Activated CD8-positive, alpha-beta memory T cell treated with anti-CD3 and anti-CD28 coated beads, Interleukin-2, amount 10 ng/mL, durations not matched to agents 7 days and 5 days (primary cell): ENCODE measurements at regions not wholly inside any gene's neighbourhood (a gene's known extent, or its start where the extent isn't known, plus 50 kb on each side); places are given as distances from the start of the nearest gene placed in this dataset.
"Not testable (repeated sequence)": the region's sequence is repeated elsewhere in the genome, so short reads cannot be mapped to it uniquely, and the experiment has no call there.

ENCODE experiments used
- ATAC-seq: fragments of 150-1000 bp; cut with Tn5 transposase; one replicate; pipeline ENCODE4 v1.10.0; 2021; ENCODE audit warnings: moderate library complexity
- CTCF ChIA-PET: fragments of 350-600 bp; sonication (Branson Sonifier 250); formaldehyde crosslinking; loops from one replicate; lab custom pipeline; 2021; ENCODE audit warnings: antibody characterized with exemption; lab: Charles Lee
- DNase-seq: peaks from one replicate; pipeline ENCODE4 v3.0.0-alpha.2; 2020
- H3K27ac Mint-ChIP-seq: one replicate; pipeline ENCODE4 v1.8.0; 2021; ENCODE audit warnings: mild to moderate bottlenecking, mixed read lengths
- H3K27me3 Mint-ChIP-seq: one replicate; pipeline ENCODE4 v1.8.0; 2021; ENCODE audit warnings: mixed read lengths
- H3K36me3 Mint-ChIP-seq: one replicate; pipeline ENCODE4 v1.8.0; 2021; ENCODE audit warnings: mild to moderate bottlenecking, mixed read lengths
- H3K4me1 Mint-ChIP-seq: one replicate; pipeline ENCODE4 v1.8.0; 2021; ENCODE audit warnings: mixed read lengths
- H3K4me3 Mint-ChIP-seq: one replicate; pipeline ENCODE4 v1.8.0; 2021; ENCODE audit warnings: mild to moderate bottlenecking, moderate library complexity, mixed read lengths
- H3K9me3 Mint-ChIP-seq: one replicate; pipeline ENCODE4 v1.8.0; 2022; ENCODE audit warnings: low read depth, mixed read lengths

GRCh38 chr4:177494791-177495190 lies 52.6 kb upstream of the AGA start:
- H3K4me1 Mint-ChIP-seq, result no peaks in the 10 kb centered on the region
- ATAC-seq (no peak), DNase-seq (no peak)
- H3K27ac Mint-ChIP-seq, result no peak overlapping the region
- H3K9me3 Mint-ChIP-seq, result no peaks in the 10 kb centered on the region
- no peaks in the 10 kb centered on the region for H3K27me3 Mint-ChIP-seq
- H3K4me3 Mint-ChIP-seq, result no peak overlapping the region
- CTCF ChIA-PET, result no interaction called here
- H3K36me3 Mint-ChIP-seq, result no peaks in the 10 kb centered on the region

DNA sequence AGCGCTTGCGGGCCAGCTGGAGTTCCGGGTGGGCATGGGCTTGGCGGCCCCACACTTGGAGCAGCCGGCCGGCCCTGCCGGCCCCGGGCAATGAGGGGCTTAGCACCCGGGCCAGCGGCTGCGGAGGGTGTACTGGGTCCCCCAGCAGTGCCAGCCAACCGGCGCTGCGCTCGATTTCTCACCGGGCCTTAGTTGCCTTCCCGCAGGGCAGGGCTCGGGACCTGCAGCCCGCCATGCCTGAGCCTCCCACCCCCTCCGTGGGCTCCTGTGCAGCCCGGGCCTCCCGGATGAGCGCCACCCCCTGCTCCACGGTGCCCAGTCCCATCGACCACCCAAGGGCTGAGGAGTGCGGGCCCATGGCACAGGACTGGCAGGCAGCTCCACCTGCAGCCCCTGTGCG lies 53.4 kb upstream of the AGA start:
- ATAC-seq, H3K27ac Mint-ChIP-seq, H3K27me3 Mint-ChIP-seq, H3K9me3 Mint-ChIP-seq, DNase-seq, H3K36me3 Mint-ChIP-seq, H3K4me3 Mint-ChIP-seq, CTCF ChIA-PET, H3K4me1 Mint-ChIP-seq: not testable (repeated sequence)

DNA sequence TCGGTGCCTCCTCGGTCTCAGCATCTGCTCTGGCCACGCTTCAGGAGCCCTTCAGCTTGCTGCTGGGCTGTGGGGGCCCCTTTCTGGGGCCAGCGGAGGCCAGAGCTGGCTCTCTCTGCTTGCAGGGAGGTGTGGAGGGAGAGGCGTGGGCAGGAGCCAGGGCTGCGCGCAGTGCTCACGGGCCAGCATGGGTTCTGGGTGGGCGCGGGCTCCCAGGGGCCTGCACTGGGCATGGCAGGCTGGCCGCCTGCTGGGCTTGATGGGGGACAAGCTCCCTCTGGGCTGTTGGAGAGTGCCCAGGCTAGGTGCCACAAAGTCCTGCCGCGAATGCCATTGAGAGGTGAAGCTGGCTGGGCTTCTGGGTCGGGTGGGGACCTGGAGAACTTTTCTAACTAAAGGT lies 57.3 kb upstream of the AGA start:
- ATAC-seq (no peak), DNase-seq (no peak)
- Mint-ChIP-seq H3K9me3 (no peaks in the 10 kb centered on the region), H3K27ac (no peak overlapping the region), H3K36me3 (no peaks in the 10 kb centered on the region), H3K27me3 (peaks cover 2% of the 10 kb centered on the region), H3K4me1 (peaks cover 3% of the 10 kb centered on the region), H3K4me3 (no peak overlapping the region)
- CTCF ChIA-PET, result interaction anchor here (0.6 kb wide), 1 partner anchor 69 kb away, joined by 4 read pairs; no protein-coding TSS in a partner anchor

GRCh38 chr4:177505171-177505615 lies 63.0 kb upstream of the AGA start:
- no peaks in the 10 kb centered on the region for H3K36me3 Mint-ChIP-seq
- peaks cover 3% of the 10 kb centered on the region for H3K4me1 Mint-ChIP-seq
- no peak overlapping the region for H3K27ac Mint-ChIP-seq
- CTCF ChIA-PET, result no interaction called here
- no peak for ATAC-seq
- no peaks in the 10 kb centered on the region for H3K9me3 Mint-ChIP-seq
- peaks cover 2% of the 10 kb centered on the region for H3K27me3 Mint-ChIP-seq
- no peak overlapping the region for H3K4me3 Mint-ChIP-seq
- DNase-seq, result no peak

DNA sequence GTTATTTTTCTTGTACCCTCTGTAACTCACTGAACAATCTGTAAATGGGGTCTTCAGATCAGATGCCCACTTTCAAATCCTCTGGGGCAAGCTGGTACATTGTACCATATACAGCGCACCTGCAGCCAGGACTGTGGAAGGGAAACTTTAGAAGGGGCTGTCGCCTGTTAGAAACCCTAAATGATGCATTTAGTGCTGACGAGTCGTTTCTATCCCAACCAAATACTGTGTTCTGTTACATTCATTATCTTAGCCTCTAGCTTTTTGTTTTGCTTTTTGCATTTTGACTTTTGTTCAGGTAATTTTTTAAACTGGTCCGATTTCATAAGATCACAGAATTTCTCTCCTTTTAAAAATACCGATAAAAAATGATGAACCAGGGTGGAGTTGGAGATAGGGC lies 66.4 kb upstream of the AGA start:
- Mint-ChIP-seq H3K9me3 (no peaks in the 10 kb centered on the region), H3K27me3 (no peaks in the 10 kb centered on the region), H3K36me3 (no peaks in the 10 kb centered on the region), H3K4me1 (no peaks in the 10 kb centered on the region), H3K27ac (no peak overlapping the region), H3K4me3 (no peak overlapping the region)
- CTCF ChIA-PET, result no interaction called here
- no peak for DNase-seq
- ATAC-seq, result no peak

- Mint-ChIP-seq H3K36me3 (no peaks in the 10 kb centered on the region), H3K4me3 (no peak overlapping the region), H3K9me3 (no peaks in the 10 kb centered on the region), H3K4me1 (no peaks in the 10 kb centered on the region), H3K27ac (no peak overlapping the region), H3K27me3 (no peaks in the 10 kb centered on the region)
- no peak for ATAC-seq
- CTCF ChIA-PET, result no interaction called here
- no peak for DNase-seq
Measured at GRCh38 chr4:177509226-177509745, 67.0 kb upstream of the AGA start.

DNA sequence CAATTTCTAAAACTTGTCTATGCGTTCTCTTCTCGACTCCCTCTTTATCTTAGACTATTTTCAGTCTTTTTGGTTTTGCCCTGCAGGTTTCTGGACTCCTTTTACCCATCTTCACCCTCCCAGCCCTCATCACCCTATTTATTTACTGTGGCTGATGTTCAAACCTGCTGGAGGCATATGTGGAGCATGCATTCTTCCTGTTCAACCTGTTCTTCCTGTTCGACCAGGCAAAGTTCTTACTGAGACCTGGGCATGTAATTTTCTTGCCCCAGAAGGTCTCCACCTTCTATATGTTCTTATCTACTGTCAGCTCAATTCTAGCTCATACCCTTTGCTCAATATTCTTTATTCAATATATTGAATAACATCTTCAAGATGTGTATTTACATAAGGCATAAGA lies 69.4 kb upstream of the AGA start:
- ATAC-seq, result no peak
- Mint-ChIP-seq H3K27me3 (no peaks in the 10 kb centered on the region), H3K36me3 (no peaks in the 10 kb centered on the region)

GRCh38 chr4:177512646-177513045 lies 70.4 kb upstream of the AGA start:
- CTCF ChIA-PET, result no interaction called here
- Mint-ChIP-seq H3K4me1 (no peaks in the 10 kb centered on the region), H3K27me3 (no peaks in the 10 kb centered on the region), H3K36me3 (no peaks in the 10 kb centered on the region), H3K27ac (no peak overlapping the region), H3K4me3 (no peak overlapping the region), H3K9me3 (no peaks in the 10 kb centered on the region)
- ATAC-seq, result no peak
- no peak for DNase-seq

More for the DNA sequence above, 69.4 kb upstream of the AGA start:
- no peak overlapping the region for H3K4me3 Mint-ChIP-seq
- DNase-seq, result no peak
- H3K4me1 Mint-ChIP-seq, result no peaks in the 10 kb centered on the region
- H3K27ac Mint-ChIP-seq, result no peak overlapping the region
- CTCF ChIA-PET, result no interaction called here
- no peaks in the 10 kb centered on the region for H3K9me3 Mint-ChIP-seq

- no peak for ATAC-seq
- H3K27ac Mint-ChIP-seq, result no peak overlapping the region
- DNase-seq, result no peak
- H3K9me3 Mint-ChIP-seq, result no peaks in the 10 kb centered on the region
- H3K4me3 Mint-ChIP-seq, result no peak overlapping the region
- CTCF ChIA-PET, result no interaction called here
- H3K27me3 Mint-ChIP-seq, result no peaks in the 10 kb centered on the region
- H3K36me3 Mint-ChIP-seq, result no peaks in the 10 kb centered on the region
- H3K4me1 Mint-ChIP-seq, result no peaks in the 10 kb centered on the region
Measured at GRCh38 chr4:177517862-177518261, 75.6 kb upstream of the AGA start.

- Mint-ChIP-seq H3K27me3 (no peaks in the 10 kb centered on the region), H3K4me3 (no peak overlapping the region), H3K27ac (no peak overlapping the region), H3K36me3 (no peaks in the 10 kb centered on the region), H3K4me1 (no peaks in the 10 kb centered on the region), H3K9me3 (no peaks in the 10 kb centered on the region)
- DNase-seq (no peak), ATAC-seq (no peak)
- CTCF ChIA-PET, result no interaction called here
Measured at GRCh38 chr4:177519481-177520260, 77.4 kb upstream of the AGA start.

GRCh38 chr4:177528620-177529019 lies 86.4 kb upstream of the AGA start:
- no peaks in the 10 kb centered on the region for H3K9me3 Mint-ChIP-seq
- no peaks in the 10 kb centered on the region for H3K4me1 Mint-ChIP-seq
- H3K4me3 Mint-ChIP-seq, result no peak overlapping the region
- H3K36me3 Mint-ChIP-seq, result no peaks in the 10 kb centered on the region
- no peak for DNase-seq
- no peak for ATAC-seq
- H3K27me3 Mint-ChIP-seq, result no peaks in the 10 kb centered on the region
- H3K27ac Mint-ChIP-seq, result no peak overlapping the region
- CTCF ChIA-PET, result no interaction called here

- Mint-ChIP-seq H3K4me1 (no peaks in the 10 kb centered on the region), H3K36me3 (no peaks in the 10 kb centered on the region), H3K27me3 (no peaks in the 10 kb centered on the region), H3K27ac (no peak overlapping the region), H3K4me3 (no peak overlapping the region), H3K9me3 (no peaks in the 10 kb centered on the region)
- ATAC-seq (no peak), DNase-seq (no peak)
- CTCF ChIA-PET, result no interaction called here
Measured at GRCh38 chr4:177530561-177530960, 88.3 kb upstream of the AGA start.

DNA sequence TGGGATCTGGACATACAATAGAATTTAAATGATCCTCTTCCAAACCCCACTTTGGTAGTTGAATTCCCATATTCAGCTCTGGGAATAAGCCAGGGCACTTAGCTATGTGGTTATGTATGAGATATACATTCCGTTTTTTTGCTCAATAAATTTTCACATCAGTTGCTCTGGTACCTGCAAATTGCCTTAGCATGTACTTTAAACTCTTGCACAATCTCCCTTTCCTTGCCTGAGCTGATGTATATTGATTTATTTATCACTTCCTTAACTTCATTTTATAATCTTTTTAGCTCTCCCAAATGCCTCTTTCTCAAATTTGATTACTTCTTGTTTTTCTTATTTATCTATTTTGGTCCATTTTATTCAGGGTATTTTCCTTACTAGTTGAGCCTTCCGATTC lies 90.1 kb upstream of the AGA start:
- H3K27ac Mint-ChIP-seq, result no peak overlapping the region
- no peaks in the 10 kb centered on the region for H3K27me3 Mint-ChIP-seq
- CTCF ChIA-PET, result no interaction called here
- no peaks in the 10 kb centered on the region for H3K9me3 Mint-ChIP-seq
- no peaks in the 10 kb centered on the region for H3K36me3 Mint-ChIP-seq
- H3K4me1 Mint-ChIP-seq, result no peaks in the 10 kb centered on the region
- no peak overlapping the region for H3K4me3 Mint-ChIP-seq
- ATAC-seq (no peak), DNase-seq (no peak)

DNA sequence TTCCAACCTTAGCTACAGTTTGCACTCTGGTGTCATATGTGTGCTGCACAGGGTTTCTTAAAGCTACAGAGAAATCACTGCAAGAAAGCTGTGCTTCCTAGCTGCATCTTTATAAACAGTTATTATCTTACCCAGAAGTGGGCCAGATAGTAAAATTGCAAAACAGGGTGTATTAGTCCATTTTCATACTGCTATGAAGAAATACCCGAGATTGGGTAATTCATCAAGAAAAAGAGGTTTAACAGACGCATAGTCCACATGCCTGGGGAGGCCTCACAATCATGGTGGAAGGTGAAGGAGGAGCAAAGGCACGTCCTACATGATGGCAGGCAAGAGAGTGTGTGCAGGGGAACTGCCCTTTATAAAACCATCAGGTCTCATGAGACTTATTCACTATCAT lies 92.6 kb upstream of the AGA start:
- H3K4me3 Mint-ChIP-seq, H3K27ac Mint-ChIP-seq, H3K27me3 Mint-ChIP-seq, H3K4me1 Mint-ChIP-seq, DNase-seq, H3K9me3 Mint-ChIP-seq, H3K36me3 Mint-ChIP-seq, ATAC-seq: not testable (repeated sequence)
- CTCF ChIA-PET, result interaction anchor here (0.7 kb wide), 1 partner anchor 20 kb away, joined by 4 read pairs; no protein-coding TSS in a partner anchor
